ENCODE measurements at regions not wholly inside any gene's neighbourhood (a gene's known extent, or its start where the extent isn't known, plus 50 kb on each side); places are given as distances from the start of the nearest gene placed in this dataset.

- H3K27me3 Mint-ChIP-seq, result peaks cover 23 to 38% of the 10 kb centered on the region in 2 donors
- H3K9me3 ChIP-seq, result no peaks in the 10 kb centered on the region
- WGBS (ENCODE audit: insufficient coverage), result no CpG with 5 or more reads among the region's 2 CpGs
- H3K4me3 ChIP-seq (ENCODE audit: control insufficient read depth in 1 of 2, extremely low read depth in 1 of 2, low read length in 1 of 2), result no peak overlapping the region
- H3K36me3 ChIP-seq (ENCODE audit: control insufficient read depth in 2 of 2, extremely low read depth in 1 of 2, insufficient read depth in 1 of 2, low read length in 1 of 2), result no peaks in the 10 kb centered on the region
- ATAC-seq (replicated peaks in 1 of 4), result no peak
- H3K36me3 Mint-ChIP-seq, result no peaks in the 10 kb centered on the region
- H3K9me3 Mint-ChIP-seq, result no peaks in the 10 kb centered on the region
- ChIA-PET CTCF (no interaction called here), POLR2A (no interaction called here)
- H3K27ac Mint-ChIP-seq, result no peak overlapping the region
- H3K27me3 ChIP-seq (replicated peaks in 1 of 2; ENCODE audit: control insufficient read depth in 2 of 2, extremely low read depth in 1 of 2, insufficient read depth in 2 of 2, low read length in 1 of 2), result peaks cover 0 to 21% of the 10 kb centered on the region in 2 experiments
- no peak overlapping the region for H3K27ac ChIP-seq (ENCODE audit: low read length)
- no peak for DNase-seq
- H3K4me3 Mint-ChIP-seq, result no peak overlapping the region
- H3K4me1 Mint-ChIP-seq, result no peaks in the 10 kb centered on the region
- no peaks in the 10 kb centered on the region for H3K4me1 ChIP-seq (ENCODE audit: control insufficient read depth in 1 of 2, extremely low read depth in 1 of 2, insufficient read depth in 2 of 2, low read length in 2 of 2)
These were observed 161.9 kb downstream of the C11orf91 start for GRCh38 chr11:33538726-33539125.

GRCh38 chr11:33536178-33536577 is 164.4 kb downstream of the C11orf91 start:
- H3K36me3 Mint-ChIP-seq, result no peaks in the 10 kb centered on the region
- H3K4me1 Mint-ChIP-seq, result no peaks in the 10 kb centered on the region
- DNase-seq, result no peak
- H3K27ac ChIP-seq (ENCODE audit: low read length), result no peak overlapping the region
- no peak for ATAC-seq (replicated peaks in 1 of 4)
- H3K9me3 ChIP-seq, result no peaks in the 10 kb centered on the region
- H3K27me3 ChIP-seq (replicated peaks in 1 of 2; ENCODE audit: control insufficient read depth in 2 of 2, extremely low read depth in 1 of 2, insufficient read depth in 2 of 2, low read length in 1 of 2), result peaks cover 0 to 11% of the 10 kb centered on the region in 2 experiments
- no peaks in the 10 kb centered on the region for H3K4me1 ChIP-seq (ENCODE audit: control insufficient read depth in 1 of 2, extremely low read depth in 1 of 2, insufficient read depth in 2 of 2, low read length in 2 of 2)
- no peak overlapping the region for H3K27ac Mint-ChIP-seq
- 50% methylated on average over 3 of the region's 4 CpGs for WGBS (ENCODE audit: insufficient coverage)
- POLR2A ChIA-PET, result no interaction called here
- no peak overlapping the region for H3K4me3 ChIP-seq (ENCODE audit: control insufficient read depth in 1 of 2, extremely low read depth in 1 of 2, low read length in 1 of 2)
- peaks cover 16 to 30% of the 10 kb centered on the region in 2 donors for H3K27me3 Mint-ChIP-seq
- H3K4me3 Mint-ChIP-seq, result no peak overlapping the region
- CTCF ChIA-PET, result no interaction called here
- no peaks in the 10 kb centered on the region for H3K36me3 ChIP-seq (ENCODE audit: control insufficient read depth in 2 of 2, extremely low read depth in 1 of 2, insufficient read depth in 1 of 2, low read length in 1 of 2)
- H3K9me3 Mint-ChIP-seq, result no peaks in the 10 kb centered on the region

GRCh38 chr11:33534575-33534974 is 166.1 kb downstream of the C11orf91 start:
- Mint-ChIP-seq H3K27ac (no peak overlapping the region), H3K4me1 (no peaks in the 10 kb centered on the region), H3K27me3 (peaks cover 15 to 37% of the 10 kb centered on the region in 2 donors), H3K36me3 (no peaks in the 10 kb centered on the region), H3K4me3 (no peak overlapping the region), H3K9me3 (no peaks in the 10 kb centered on the region)
- Histone ChIP-seq H3K9me3 (no peaks in the 10 kb centered on the region), H3K4me1 (ENCODE audit: control insufficient read depth in 1 of 2, extremely low read depth in 1 of 2, insufficient read depth in 2 of 2, low read length in 2 of 2) (no peaks in the 10 kb centered on the region), H3K27me3 (replicated peaks in 1 of 2; ENCODE audit: control insufficient read depth in 2 of 2, extremely low read depth in 1 of 2, insufficient read depth in 2 of 2, low read length in 1 of 2) (peaks cover 0 to 11% of the 10 kb centered on the region in 2 experiments), H3K4me3 (ENCODE audit: control insufficient read depth in 1 of 2, extremely low read depth in 1 of 2, low read length in 1 of 2) (no peak overlapping the region), H3K36me3 (ENCODE audit: control insufficient read depth in 2 of 2, extremely low read depth in 1 of 2, insufficient read depth in 1 of 2, low read length in 1 of 2) (no peaks in the 10 kb centered on the region), H3K27ac (ENCODE audit: low read length) (no peak overlapping the region)
- POLR2A ChIA-PET, result no interaction called here
- no CpG with 5 or more reads among the region's 1 CpG for WGBS (ENCODE audit: insufficient coverage)
- DNase-seq (no peak), ATAC-seq (replicated peaks in 1 of 4) (no peak)
- CTCF ChIA-PET, result interaction anchor here in 1 of 2 donors (0.6 kb wide), 1 partner anchor 59 kb away, joined by 3 read pairs; no protein-coding TSS in a partner anchor

GRCh38 chr11:33533386-33534052 is 167.1 kb downstream of the C11orf91 start:
- ChIA-PET CTCF (no interaction called here), POLR2A (interaction anchor here in 1 of 2 donors (0.6 kb wide), 1 partner anchor 1208 kb away, joined by 9 read pairs; no protein-coding TSS in a partner anchor)
- WGBS (ENCODE audit: insufficient coverage), result 61% methylated on average over 2 of the region's 5 CpGs

DNA sequence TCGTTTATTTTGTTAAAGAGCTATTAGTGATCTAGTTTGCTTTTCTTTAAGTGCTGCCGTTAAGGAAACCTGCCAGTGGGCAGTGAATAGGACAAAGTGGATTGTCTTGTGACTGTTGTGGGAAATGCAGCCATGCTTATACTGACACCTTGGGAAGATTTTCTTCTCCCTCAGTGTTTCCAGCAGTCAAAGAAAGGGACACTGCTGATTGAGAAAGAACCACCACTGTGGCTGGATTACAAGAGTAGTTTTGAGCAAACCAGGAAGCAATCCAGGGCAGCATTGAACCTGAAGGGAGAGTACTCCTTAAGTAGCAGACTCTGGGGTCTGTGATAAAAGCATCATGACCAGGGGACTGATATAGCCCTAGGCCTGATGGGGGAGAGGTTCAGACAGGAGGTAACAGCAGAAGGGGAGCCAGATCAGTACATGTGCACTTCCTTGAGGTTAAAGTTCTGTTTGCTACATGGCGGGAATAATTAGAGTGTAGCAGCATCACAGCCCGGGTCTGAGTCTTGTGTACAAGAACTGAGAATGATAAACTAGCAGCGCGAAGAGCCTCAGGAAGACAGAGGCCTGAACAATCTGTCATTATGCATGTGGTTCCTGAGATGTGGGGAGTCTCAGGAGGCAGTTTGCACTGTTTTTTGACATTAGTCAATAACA is 167.8 kb downstream of the C11orf91 start:
- Histone ChIP-seq H3K27ac (ENCODE audit: low read length) (no peak overlapping the region), H3K36me3 (ENCODE audit: control insufficient read depth in 2 of 2, extremely low read depth in 1 of 2, insufficient read depth in 1 of 2, low read length in 1 of 2) (no peaks in the 10 kb centered on the region), H3K4me3 (ENCODE audit: control insufficient read depth in 1 of 2, extremely low read depth in 1 of 2, low read length in 1 of 2) (no peak overlapping the region), H3K4me1 (ENCODE audit: control insufficient read depth in 1 of 2, extremely low read depth in 1 of 2, insufficient read depth in 2 of 2, low read length in 2 of 2) (no peaks in the 10 kb centered on the region), H3K27me3 (replicated peaks in 1 of 2; ENCODE audit: control insufficient read depth in 2 of 2, extremely low read depth in 1 of 2, insufficient read depth in 2 of 2, low read length in 1 of 2) (peaks cover 0 to 11% of the 10 kb centered on the region in 2 experiments), H3K9me3 (no peaks in the 10 kb centered on the region)
- H3K9me3 Mint-ChIP-seq, result peaks cover 0 to 6% (median 0%) of the 10 kb centered on the region in 3 donors
- ChIA-PET POLR2A (no interaction called here), CTCF (no interaction called here)
- ATAC-seq (replicated peaks in 1 of 4) (no peak), DNase-seq (no peak)
- H3K4me3 Mint-ChIP-seq, result no peak overlapping the region
- 83% methylated on average over 5 of the region's 6 CpGs for WGBS (ENCODE audit: insufficient coverage)
- H3K4me1 Mint-ChIP-seq, result no peaks in the 10 kb centered on the region
- H3K36me3 Mint-ChIP-seq, result no peaks in the 10 kb centered on the region
- no peak overlapping the region for H3K27ac Mint-ChIP-seq
- H3K27me3 Mint-ChIP-seq, result peaks cover 13 to 33% of the 10 kb centered on the region in 2 donors

More at GRCh38 chr11:33533386-33534052, 167.1 kb downstream of the C11orf91 start:
- ATAC-seq (replicated peaks in 1 of 4), result no peak
- Mint-ChIP-seq H3K27ac (no peak overlapping the region), H3K9me3 (peaks cover 0 to under 1% (median 0%) of the 10 kb centered on the region in 3 donors), H3K4me1 (no peaks in the 10 kb centered on the region), H3K36me3 (no peaks in the 10 kb centered on the region), H3K4me3 (no peak overlapping the region), H3K27me3 (peaks cover 13 to 37% of the 10 kb centered on the region in 2 donors)
- no peaks in the 10 kb centered on the region for H3K36me3 ChIP-seq (ENCODE audit: control insufficient read depth in 2 of 2, extremely low read depth in 1 of 2, insufficient read depth in 1 of 2, low read length in 1 of 2)
- H3K9me3 ChIP-seq, result no peaks in the 10 kb centered on the region
- H3K27me3 ChIP-seq (replicated peaks in 1 of 2; ENCODE audit: control insufficient read depth in 2 of 2, extremely low read depth in 1 of 2, insufficient read depth in 2 of 2, low read length in 1 of 2), result peaks cover 0 to 11% of the 10 kb centered on the region in 2 experiments
- H3K4me3 ChIP-seq (ENCODE audit: control insufficient read depth in 1 of 2, extremely low read depth in 1 of 2, low read length in 1 of 2), result no peak overlapping the region
- no peaks in the 10 kb centered on the region for H3K4me1 ChIP-seq (ENCODE audit: control insufficient read depth in 1 of 2, extremely low read depth in 1 of 2, insufficient read depth in 2 of 2, low read length in 2 of 2)
- no peak overlapping the region for H3K27ac ChIP-seq (ENCODE audit: low read length)
- DNase-seq, result no peak

- ATAC-seq (replicated peaks in 1 of 4), result no peak
- no peaks in the 10 kb centered on the region for H3K9me3 ChIP-seq
- no peak overlapping the region for H3K4me3 Mint-ChIP-seq
- H3K4me1 ChIP-seq (ENCODE audit: control insufficient read depth in 1 of 2, extremely low read depth in 1 of 2, insufficient read depth in 2 of 2, low read length in 2 of 2), result no peaks in the 10 kb centered on the region
- no peak overlapping the region for H3K27ac Mint-ChIP-seq
- no peak overlapping the region for H3K4me3 ChIP-seq (ENCODE audit: control insufficient read depth in 1 of 2, extremely low read depth in 1 of 2, low read length in 1 of 2)
- H3K36me3 ChIP-seq (ENCODE audit: control insufficient read depth in 2 of 2, extremely low read depth in 1 of 2, insufficient read depth in 1 of 2, low read length in 1 of 2), result no peaks in the 10 kb centered on the region
- H3K27ac ChIP-seq (ENCODE audit: low read length), result no peak overlapping the region
- no peak for DNase-seq
- peaks cover 0 to 11% of the 10 kb centered on the region in 2 experiments for H3K27me3 ChIP-seq (replicated peaks in 1 of 2; ENCODE audit: control insufficient read depth in 2 of 2, extremely low read depth in 1 of 2, insufficient read depth in 2 of 2, low read length in 1 of 2)
- POLR2A ChIA-PET, result no interaction called here
- H3K36me3 Mint-ChIP-seq, result no peaks in the 10 kb centered on the region
- WGBS (ENCODE audit: insufficient coverage), result no CpG with 5 or more reads among the region's 3 CpGs
- peaks cover 0 to 10% (median 4%) of the 10 kb centered on the region in 3 donors for H3K9me3 Mint-ChIP-seq
- H3K4me1 Mint-ChIP-seq, result no peaks in the 10 kb centered on the region
- CTCF ChIA-PET, result no interaction called here
- H3K27me3 Mint-ChIP-seq, result peaks cover 12 to 30% of the 10 kb centered on the region in 2 donors
These were observed 168.4 kb downstream of the C11orf91 start for GRCh38 chr11:33532257-33532656.

All from T-cell (primary cell).